ENCODE measurements at regions not wholly inside any gene's neighbourhood (a gene's known extent, or its start where the extent isn't known, plus 50 kb on each side); places are given as distances from the start of the nearest gene placed in this dataset.

- no peak for DNase-seq (ENCODE audit: low read depth)
- H3K4me3 ChIP-seq (ENCODE audit: low read length), result no peak overlapping the region
- TF ChIP-seq CTCF (conservative IDR thresholded peaks at IDR 0.05; ENCODE audit: low read depth, low read length), result no peak
These were observed 210.8 kb downstream of the HIPK3 start for GRCh38 chr11:33467966-33468365.

GRCh38 chr11:33463059-33463458 lies 205.9 kb downstream of the HIPK3 start:
- no peak overlapping the region for H3K4me3 ChIP-seq (ENCODE audit: low read length)
- no peak for DNase-seq (ENCODE audit: low read depth)
- no peak for TF ChIP-seq CTCF (conservative IDR thresholded peaks at IDR 0.05; ENCODE audit: low read depth, low read length)

- DNase-seq (ENCODE audit: low read depth), result no peak
- no peak for TF ChIP-seq CTCF (conservative IDR thresholded peaks at IDR 0.05; ENCODE audit: low read depth, low read length)
- H3K4me3 ChIP-seq (ENCODE audit: low read length), result no peak overlapping the region
These were observed 204.4 kb downstream of the HIPK3 start for GRCh38 chr11:33461369-33462125.

GRCh38 chr11:33457948-33458347 lies 200.8 kb downstream of the HIPK3 start:
- DNase-seq (ENCODE audit: low read depth), result no peak
- no peak for TF ChIP-seq CTCF (conservative IDR thresholded peaks at IDR 0.05; ENCODE audit: low read depth, low read length)
- H3K4me3 ChIP-seq (ENCODE audit: low read length), result no peak overlapping the region

GRCh38 chr11:33455867-33456463 lies 198.8 kb downstream of the HIPK3 start:
- TF ChIP-seq CTCF (conservative IDR thresholded peaks at IDR 0.05; ENCODE audit: low read depth, low read length), result no peak
- no peak for DNase-seq (ENCODE audit: low read depth)
- H3K4me3 ChIP-seq (ENCODE audit: low read length), result no peak overlapping the region

GRCh38 chr11:33454264-33454663 lies 197.1 kb downstream of the HIPK3 start:
- no peak for TF ChIP-seq CTCF (conservative IDR thresholded peaks at IDR 0.05; ENCODE audit: low read depth, low read length)
- DNase-seq (ENCODE audit: low read depth), result no peak
- H3K4me3 ChIP-seq (ENCODE audit: low read length), result no peak overlapping the region

Data from retinal pigment epithelial cell (primary cell).